ENCODE measurements at regions not wholly inside any gene's neighbourhood (a gene's known extent, or its start where the extent isn't known, plus 50 kb on each side); places are given as distances from the start of the nearest gene placed in this dataset.
A peak's percentile ranks its signal among the peaks of the same experiment; 100 is the strongest.

DNA sequence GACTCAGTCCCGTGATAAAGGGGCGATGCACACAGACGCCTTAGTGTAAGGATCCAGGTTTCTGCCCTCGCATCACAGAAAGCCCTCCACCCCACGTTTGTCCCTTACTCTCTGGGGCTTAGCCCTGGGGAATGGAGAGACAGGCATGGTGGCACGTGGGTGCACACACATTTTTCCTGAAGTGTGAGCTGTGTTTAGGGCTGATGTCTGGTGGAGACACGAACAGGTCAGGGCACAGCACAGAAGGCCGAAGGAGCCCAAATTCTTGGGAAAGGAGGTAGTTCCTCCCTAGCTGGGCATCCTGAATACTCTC is 84.3 kb upstream of the DHRSX start:
- peaks cover 18% of the 10 kb centered on the region for H3K4me1 ChIP-seq (ENCODE audit: control insufficient read depth, insufficient read depth, low read length)
- 49 to 56% methylated on average over 8 of the region's 8 CpGs for WGBS, 2 experiments
- H3K9me3 ChIP-seq (ENCODE audit: control insufficient read depth, low read length), result no peaks in the 10 kb centered on the region
- H3K27me3 ChIP-seq (ENCODE audit: control insufficient read depth, insufficient read depth, low read length, poor library complexity, severe bottlenecking), result peaks cover 54% of the 10 kb centered on the region
- H3K36me3 ChIP-seq (ENCODE audit: control insufficient read depth, insufficient read depth, low read length), result no peaks in the 10 kb centered on the region
- no peak overlapping the region for H3K4me3 ChIP-seq (ENCODE audit: insufficient read depth, low read depth, low read length)
- no peak overlapping the region for H3K27ac ChIP-seq (ENCODE audit: insufficient read depth, low read depth, low read length, poor library complexity, severe bottlenecking)

DNA sequence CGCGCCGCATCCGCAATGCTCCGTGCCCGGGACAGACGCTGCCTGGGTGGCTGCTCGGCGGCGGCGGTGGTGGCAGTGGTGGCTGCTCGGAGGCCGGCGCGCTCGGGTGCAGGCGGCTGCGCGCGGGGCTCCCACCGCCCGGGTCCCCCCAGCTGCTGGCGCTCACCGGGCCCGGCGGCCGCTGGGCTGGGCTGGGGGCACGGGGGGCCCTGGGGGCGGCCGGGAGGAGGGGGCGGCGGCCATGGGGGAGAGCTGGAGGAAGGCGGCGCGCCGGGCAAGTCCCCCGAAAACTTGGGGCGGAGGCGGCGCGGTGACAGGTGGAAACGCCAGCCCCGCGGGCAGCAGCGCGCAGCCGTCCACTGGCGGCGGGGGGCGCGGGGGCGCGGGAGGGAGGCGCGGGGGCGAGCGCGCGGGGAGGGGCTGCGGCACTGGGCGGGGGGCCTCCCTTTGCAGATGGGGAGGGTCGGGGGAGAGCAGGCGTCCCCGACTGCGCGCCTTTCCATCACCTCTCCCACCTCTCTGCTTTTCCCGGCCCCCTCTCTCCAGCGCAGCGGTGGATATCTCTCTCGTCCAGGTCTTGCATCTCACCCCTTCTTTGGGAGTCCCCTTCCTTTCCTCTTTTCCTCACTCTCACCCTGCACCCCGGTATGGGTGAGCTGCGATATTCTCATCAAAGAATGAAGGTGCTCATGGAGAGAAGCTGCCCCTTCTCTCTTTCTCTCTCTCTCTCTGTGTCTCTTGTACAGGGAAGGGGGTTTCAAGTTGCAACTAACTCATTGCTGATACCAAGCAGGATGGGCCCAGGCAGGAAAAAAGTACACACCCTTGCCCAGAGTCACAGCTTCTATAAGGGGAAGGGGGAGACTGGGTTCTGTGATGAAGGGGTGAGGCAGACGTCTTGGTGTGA is 83.7 kb upstream of the DHRSX start:
- WGBS, 2 experiments, result 1% methylated on average over 73 of the region's 73 CpGs
- Histone ChIP-seq H3K27me3 (ENCODE audit: control insufficient read depth, insufficient read depth, low read length, poor library complexity, severe bottlenecking) (peaks cover 54% of the 10 kb centered on the region), H3K4me3 (ENCODE audit: insufficient read depth, low read depth, low read length) (peak overlapping the region; percentile 46), H3K36me3 (ENCODE audit: control insufficient read depth, insufficient read depth, low read length) (no peaks in the 10 kb centered on the region), H3K9me3 (ENCODE audit: control insufficient read depth, low read length) (no peaks in the 10 kb centered on the region), H3K27ac (ENCODE audit: insufficient read depth, low read depth, low read length, poor library complexity, severe bottlenecking) (no peak overlapping the region), H3K4me1 (ENCODE audit: control insufficient read depth, insufficient read depth, low read length) (peaks cover 18% of the 10 kb centered on the region)

DNA sequence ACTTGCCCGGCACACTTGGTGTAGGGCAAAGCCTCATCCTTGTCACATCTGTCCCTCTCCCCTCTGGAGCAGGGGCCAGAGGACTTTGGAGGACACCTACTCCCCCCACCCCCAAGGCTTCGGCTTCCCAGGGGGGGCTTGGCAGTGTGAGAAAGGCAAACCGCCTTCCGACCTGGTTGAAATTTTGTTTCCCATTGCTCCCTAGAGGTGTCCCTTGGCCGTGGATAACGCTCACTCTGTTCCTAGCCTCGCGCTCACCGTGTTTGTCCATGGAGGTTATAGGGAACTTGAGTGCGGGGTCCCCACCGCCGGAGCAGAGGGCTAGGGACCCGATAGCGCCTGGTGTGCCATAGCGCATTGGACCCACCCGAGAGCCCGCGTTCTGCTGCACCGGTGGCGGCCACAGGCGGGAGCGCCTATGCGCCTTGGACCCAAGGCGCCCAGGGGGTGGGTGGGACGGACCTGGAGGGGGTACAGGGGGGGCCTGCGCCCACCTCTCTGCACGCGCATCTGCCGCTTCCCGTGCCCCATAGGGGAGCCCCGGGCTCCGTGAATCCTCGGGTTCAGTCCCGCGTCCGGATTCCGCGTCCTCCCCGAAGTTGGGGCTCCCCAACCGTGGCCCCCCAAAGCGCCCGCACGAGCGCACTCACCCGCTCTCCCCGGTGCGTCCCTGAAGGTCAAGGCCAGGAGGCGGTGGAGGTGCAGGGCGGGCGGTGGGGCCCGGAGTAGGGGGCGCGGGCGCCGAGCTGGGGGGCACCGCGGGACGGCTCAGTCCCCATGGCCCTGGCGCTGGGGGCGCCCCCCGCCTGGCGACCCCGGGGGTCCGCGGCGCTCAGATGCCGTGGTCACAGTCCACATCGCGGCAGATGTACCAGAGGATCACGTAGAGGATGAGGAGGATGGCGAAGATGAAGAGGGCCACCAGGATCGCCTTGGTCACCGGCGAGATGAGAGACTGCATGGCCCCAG is 82.7 kb upstream of the DHRSX start:
- 3% methylated on average over 74 of the region's 74 CpGs for WGBS, 2 experiments
- Histone ChIP-seq H3K36me3 (ENCODE audit: control insufficient read depth, insufficient read depth, low read length) (no peaks in the 10 kb centered on the region), H3K9me3 (ENCODE audit: control insufficient read depth, low read length) (no peaks in the 10 kb centered on the region), H3K4me3 (ENCODE audit: insufficient read depth, low read depth, low read length) (peak overlapping the region; percentile 46), H3K4me1 (ENCODE audit: control insufficient read depth, insufficient read depth, low read length) (peaks cover 18% of the 10 kb centered on the region), H3K27ac (ENCODE audit: insufficient read depth, low read depth, low read length, poor library complexity, severe bottlenecking) (no peak overlapping the region), H3K27me3 (ENCODE audit: control insufficient read depth, insufficient read depth, low read length, poor library complexity, severe bottlenecking) (peaks cover 54% of the 10 kb centered on the region)

DNA sequence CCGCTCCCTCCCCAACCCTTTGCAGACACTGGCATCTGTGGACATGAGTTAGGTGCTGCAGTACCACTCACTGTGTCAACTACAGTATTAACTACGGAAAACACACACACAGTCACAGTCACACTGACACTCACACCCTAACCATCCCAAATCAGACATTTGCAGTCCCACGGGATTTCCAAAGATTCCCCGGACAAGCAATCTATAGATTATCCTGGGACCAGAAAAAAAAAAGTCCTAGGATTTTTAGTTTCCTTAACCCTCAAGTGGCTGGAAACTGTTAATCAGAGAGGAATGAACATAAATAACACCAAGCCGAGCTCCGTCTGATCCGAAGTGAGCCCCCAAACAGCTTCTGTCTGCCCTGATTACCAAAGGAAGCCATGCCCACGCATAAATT is 81.9 kb upstream of the DHRSX start:
- H3K27me3 ChIP-seq (ENCODE audit: control insufficient read depth, insufficient read depth, low read length, poor library complexity, severe bottlenecking), result peaks cover 54% of the 10 kb centered on the region
- peaks cover 18% of the 10 kb centered on the region for H3K4me1 ChIP-seq (ENCODE audit: control insufficient read depth, insufficient read depth, low read length)
- H3K27ac ChIP-seq (ENCODE audit: insufficient read depth, low read depth, low read length, poor library complexity, severe bottlenecking), result no peak overlapping the region
- H3K36me3 ChIP-seq (ENCODE audit: control insufficient read depth, insufficient read depth, low read length), result no peaks in the 10 kb centered on the region
- 53 to 57% methylated on average over 8 of the region's 8 CpGs for WGBS, 2 experiments
- no peaks in the 10 kb centered on the region for H3K9me3 ChIP-seq (ENCODE audit: control insufficient read depth, low read length)
- H3K4me3 ChIP-seq (ENCODE audit: insufficient read depth, low read depth, low read length), result peak overlapping the region; percentile 46

DNA sequence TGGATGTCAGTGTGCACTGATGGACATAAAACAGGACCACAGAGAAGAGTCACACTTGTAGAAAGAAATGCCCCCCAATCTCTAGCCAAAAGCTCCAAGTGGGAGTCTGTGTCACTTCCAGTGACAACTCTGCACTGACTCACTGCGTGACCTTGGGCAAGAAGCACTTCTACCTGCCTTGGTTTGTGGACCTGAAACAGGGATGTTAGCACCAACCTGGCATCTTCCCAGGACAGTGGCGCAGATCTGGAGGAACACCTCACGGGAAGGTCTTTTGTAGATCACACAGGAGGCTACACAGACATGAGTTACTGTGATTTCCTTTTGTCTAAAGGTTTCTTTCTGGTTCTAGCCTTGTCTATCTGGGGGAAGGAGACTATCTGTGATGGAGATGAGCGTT is 80.5 kb upstream of the DHRSX start:
- Histone ChIP-seq H3K9me3 (ENCODE audit: control insufficient read depth, low read length) (no peaks in the 10 kb centered on the region), H3K27me3 (ENCODE audit: control insufficient read depth, insufficient read depth, low read length, poor library complexity, severe bottlenecking) (peaks cover 52% of the 10 kb centered on the region), H3K4me3 (ENCODE audit: insufficient read depth, low read depth, low read length) (no peak overlapping the region), H3K4me1 (ENCODE audit: control insufficient read depth, insufficient read depth, low read length) (peaks cover 18% of the 10 kb centered on the region), H3K27ac (ENCODE audit: insufficient read depth, low read depth, low read length, poor library complexity, severe bottlenecking) (no peak overlapping the region), H3K36me3 (ENCODE audit: control insufficient read depth, insufficient read depth, low read length) (no peaks in the 10 kb centered on the region)
- WGBS, 2 experiments, result 95 to 96% methylated on average over 4 of the region's 4 CpGs

DNA sequence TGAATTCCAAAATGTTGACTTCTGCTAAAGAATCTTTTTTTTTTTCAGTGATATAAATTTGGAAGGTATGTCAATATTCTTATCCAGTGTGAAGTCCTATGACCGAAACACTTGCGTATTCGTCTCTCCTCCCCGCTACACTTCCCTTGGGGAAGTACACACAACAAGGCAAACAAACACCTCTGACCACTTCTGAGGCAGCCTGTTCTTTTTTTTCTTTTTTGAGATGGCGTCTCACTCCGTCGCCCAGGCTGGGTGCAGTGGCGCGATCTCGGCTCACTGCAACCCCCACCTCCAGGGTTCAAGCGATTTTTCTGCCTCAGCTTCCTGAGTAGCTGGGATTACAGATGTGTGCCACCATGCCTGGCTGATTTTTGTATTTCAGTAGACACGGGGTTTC is 78.1 kb upstream of the DHRSX start:
- 82 to 85% methylated on average over 11 to 12 of the region's 12 CpGs for WGBS, 2 experiments
- H3K36me3 ChIP-seq (ENCODE audit: control insufficient read depth, insufficient read depth, low read length), result no peaks in the 10 kb centered on the region
- peaks cover 29% of the 10 kb centered on the region for H3K27me3 ChIP-seq (ENCODE audit: control insufficient read depth, insufficient read depth, low read length, poor library complexity, severe bottlenecking)
- H3K27ac ChIP-seq (ENCODE audit: insufficient read depth, low read depth, low read length, poor library complexity, severe bottlenecking), result no peak overlapping the region
- H3K4me3 ChIP-seq (ENCODE audit: insufficient read depth, low read depth, low read length), result no peak overlapping the region
- peaks cover 4% of the 10 kb centered on the region for H3K4me1 ChIP-seq (ENCODE audit: control insufficient read depth, insufficient read depth, low read length)
- no peaks in the 10 kb centered on the region for H3K9me3 ChIP-seq (ENCODE audit: control insufficient read depth, low read length)

DNA sequence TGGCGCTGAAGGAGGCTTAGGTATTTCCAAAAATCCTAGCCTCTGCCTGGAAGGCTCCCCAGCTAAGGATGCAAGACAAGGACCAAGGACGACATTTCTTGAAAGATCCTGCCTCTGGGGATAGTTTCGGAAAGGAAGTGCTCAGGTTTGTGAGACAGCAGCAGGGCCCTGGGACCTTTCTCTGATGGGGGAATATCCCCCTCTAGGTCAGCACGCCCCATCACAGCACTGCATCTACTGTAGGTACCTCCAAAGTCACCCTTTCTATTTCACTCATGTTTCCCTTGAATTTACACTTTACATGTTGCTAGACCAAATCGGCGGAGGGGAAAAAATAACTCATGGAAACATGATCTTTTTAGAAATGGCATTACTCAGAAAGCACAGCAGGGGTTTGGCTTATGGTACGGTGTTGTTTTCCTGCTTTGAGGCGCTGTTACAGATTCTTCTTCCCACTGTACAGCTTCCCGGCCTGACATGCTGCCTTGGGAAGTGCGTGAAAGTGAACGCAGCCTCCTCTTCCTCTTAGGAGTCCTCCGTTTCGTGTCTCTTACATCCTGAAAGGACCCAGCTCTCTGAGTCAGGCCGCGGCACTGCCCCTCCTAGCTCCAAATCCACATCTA is 77.2 kb upstream of the DHRSX start:
- no peak overlapping the region for H3K27ac ChIP-seq (ENCODE audit: insufficient read depth, low read depth, low read length, poor library complexity, severe bottlenecking)
- no peaks in the 10 kb centered on the region for H3K9me3 ChIP-seq (ENCODE audit: control insufficient read depth, low read length)
- H3K36me3 ChIP-seq (ENCODE audit: control insufficient read depth, insufficient read depth, low read length), result no peaks in the 10 kb centered on the region
- 74 to 77% methylated on average over 15 of the region's 15 CpGs for WGBS, 2 experiments
- peaks cover 20% of the 10 kb centered on the region for H3K27me3 ChIP-seq (ENCODE audit: control insufficient read depth, insufficient read depth, low read length, poor library complexity, severe bottlenecking)
- no peak overlapping the region for H3K4me3 ChIP-seq (ENCODE audit: insufficient read depth, low read depth, low read length)
- H3K4me1 ChIP-seq (ENCODE audit: control insufficient read depth, insufficient read depth, low read length), result peaks cover under 1% of the 10 kb centered on the region

DNA sequence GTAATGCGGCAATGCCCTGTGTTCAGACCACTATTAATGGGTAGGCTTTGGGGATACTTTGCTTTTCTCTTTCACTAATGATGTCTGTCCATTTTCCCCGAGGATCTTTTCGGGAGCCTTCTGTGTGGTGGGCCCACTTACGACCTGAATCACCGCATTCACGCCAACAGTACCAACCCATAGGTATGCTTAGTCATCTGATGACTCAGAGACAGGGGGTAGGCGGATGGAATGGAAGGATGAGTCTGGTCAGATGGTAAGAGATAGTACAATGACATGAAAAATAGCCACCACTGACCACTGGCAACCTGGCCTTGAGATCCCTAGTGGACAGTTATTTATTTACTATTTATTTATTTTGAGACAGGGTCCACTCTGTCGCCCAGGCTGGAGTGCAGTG is 76.0 kb upstream of the DHRSX start:
- Histone ChIP-seq H3K27ac (ENCODE audit: insufficient read depth, low read depth, low read length, poor library complexity, severe bottlenecking) (no peak overlapping the region), H3K4me1 (ENCODE audit: control insufficient read depth, insufficient read depth, low read length) (no peaks in the 10 kb centered on the region), H3K36me3 (ENCODE audit: control insufficient read depth, insufficient read depth, low read length) (no peaks in the 10 kb centered on the region), H3K27me3 (ENCODE audit: control insufficient read depth, insufficient read depth, low read length, poor library complexity, severe bottlenecking) (peaks cover 9% of the 10 kb centered on the region), H3K9me3 (ENCODE audit: control insufficient read depth, low read length) (no peaks in the 10 kb centered on the region), H3K4me3 (ENCODE audit: insufficient read depth, low read depth, low read length) (no peak overlapping the region)
- WGBS, 2 experiments, result 94 to 97% methylated on average over 8 of the region's 8 CpGs

DNA sequence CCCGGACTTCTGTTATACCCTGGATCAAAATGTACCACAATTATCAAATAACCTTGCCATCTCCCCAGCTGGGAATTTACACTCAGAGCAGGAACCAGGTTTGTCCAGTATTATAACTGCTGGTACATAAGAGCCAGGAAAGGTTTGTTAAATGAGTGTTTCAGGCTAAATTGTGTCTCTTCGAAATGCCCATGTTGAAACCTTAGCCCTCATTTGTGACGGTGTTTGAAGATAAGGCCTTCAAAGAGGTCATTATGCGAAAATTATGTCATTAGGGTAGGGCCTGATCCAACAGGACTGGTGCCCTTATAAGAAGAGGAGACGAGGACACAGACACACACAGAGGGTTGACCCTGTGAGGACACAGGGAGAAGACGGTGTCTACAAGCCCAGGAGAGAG is 73.5 kb upstream of the DHRSX start:
- H3K4me1 ChIP-seq (ENCODE audit: control insufficient read depth, insufficient read depth, low read length), result no peaks in the 10 kb centered on the region
- H3K9me3 ChIP-seq (ENCODE audit: control insufficient read depth, low read length), result no peaks in the 10 kb centered on the region
- no peaks in the 10 kb centered on the region for H3K36me3 ChIP-seq (ENCODE audit: control insufficient read depth, insufficient read depth, low read length)
- H3K27me3 ChIP-seq (ENCODE audit: control insufficient read depth, insufficient read depth, low read length, poor library complexity, severe bottlenecking), result no peaks in the 10 kb centered on the region
- H3K4me3 ChIP-seq (ENCODE audit: insufficient read depth, low read depth, low read length), result no peak overlapping the region
- no peak overlapping the region for H3K27ac ChIP-seq (ENCODE audit: insufficient read depth, low read depth, low read length, poor library complexity, severe bottlenecking)
- WGBS, 2 experiments, result 94% methylated on average over 6 of the region's 6 CpGs

DNA sequence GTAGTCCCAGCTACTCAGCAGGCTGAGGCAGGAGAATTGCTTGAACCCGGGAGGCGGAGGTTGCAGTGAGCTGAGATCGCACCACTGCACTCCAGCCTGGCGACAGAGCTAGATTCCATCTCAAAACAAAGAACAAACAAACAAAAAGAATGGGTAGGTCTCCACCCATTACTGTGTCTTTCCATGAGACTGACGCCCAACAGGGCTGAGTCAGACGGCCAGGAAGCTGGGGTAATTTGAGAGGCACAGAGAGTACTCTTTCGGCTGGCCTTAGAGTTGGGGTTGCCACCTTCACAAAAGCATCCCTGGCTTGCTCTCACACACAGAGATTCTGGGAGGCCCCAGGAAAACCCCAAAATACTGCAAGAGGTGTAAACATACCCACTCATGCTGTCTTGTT is 72.0 kb upstream of the DHRSX start:
- Histone ChIP-seq H3K27me3 (ENCODE audit: control insufficient read depth, insufficient read depth, low read length, poor library complexity, severe bottlenecking) (no peaks in the 10 kb centered on the region), H3K4me1 (ENCODE audit: control insufficient read depth, insufficient read depth, low read length) (no peaks in the 10 kb centered on the region), H3K4me3 (ENCODE audit: insufficient read depth, low read depth, low read length) (no peak overlapping the region), H3K27ac (ENCODE audit: insufficient read depth, low read depth, low read length, poor library complexity, severe bottlenecking) (no peak overlapping the region), H3K9me3 (ENCODE audit: control insufficient read depth, low read length) (no peaks in the 10 kb centered on the region), H3K36me3 (ENCODE audit: control insufficient read depth, insufficient read depth, low read length) (no peaks in the 10 kb centered on the region)
- 66 to 73% methylated on average over 7 of the region's 7 CpGs for WGBS, 2 experiments

Measured in ectodermal cell (in vitro differentiated cells).